ENCODE measurements at regions not wholly inside any gene's neighbourhood (a gene's known extent, or its start where the extent isn't known, plus 50 kb on each side); places are given as distances from the start of the nearest gene placed in this dataset.

DNA sequence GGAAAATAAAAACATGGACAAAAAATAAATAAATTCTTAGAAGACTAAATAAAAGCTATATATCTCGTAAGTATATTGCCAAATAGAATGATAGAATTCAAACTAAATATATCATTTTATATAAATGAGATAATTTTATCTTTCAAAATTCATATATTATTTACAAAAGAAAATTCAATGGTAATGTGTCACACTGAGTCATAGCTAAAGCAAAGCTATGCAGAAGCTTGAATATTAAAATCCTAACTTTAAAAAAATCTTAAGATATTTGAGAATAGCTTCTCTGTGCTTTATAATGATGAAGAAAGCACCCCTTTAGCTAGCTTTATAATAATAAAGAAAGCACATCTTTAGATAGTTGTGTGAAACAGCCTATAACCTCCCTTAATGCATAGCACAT lies 1010.8 kb downstream of the OTOL1 start:
- TF ChIP-seq EZH2 (IDR thresholded peaks at IDR 0.05; ENCODE audit: borderline replicate concordance, low read depth, low read length) (no peak), TCF7 (IDR thresholded peaks at IDR 0.05; ENCODE audit: borderline replicate concordance) (no peak), PHB2 (IDR thresholded peaks at IDR 0.05; ENCODE audit: low read depth) (no peak), YY1 (IDR thresholded peaks at IDR 0.05; ENCODE audit: borderline replicate concordance in 1 of 3, control insufficient read depth in 1 of 3, extremely low read depth in 1 of 3, insufficient read depth in 3 of 3, insufficient read length in 1 of 3, insufficient replicate concordance in 2 of 3, low read depth in 1 of 3, low read length in 2 of 3) (no peak), ZNF347 (CRISPR knock-in tag; IDR thresholded peaks at IDR 0.05; ENCODE audit: low read depth) (no peak), FOXK2 (conservative IDR thresholded peaks at IDR 0.05 in 1 of 2, IDR thresholded peaks at IDR 0.05 in 1 of 2; ENCODE audit: low read depth in 2 of 2) (no peak), SPI1 (IDR thresholded peaks at IDR 0.05; ENCODE audit: borderline replicate concordance, low read depth, low read length) (no peak), POLR2A (conservative IDR thresholded peaks at IDR 0.05) (no peak), EGR1 (conservative IDR thresholded peaks at IDR 0.05) (no peak), SRF (CRISPR knock-in tag; IDR thresholded peaks at IDR 0.05) (no peak)
- TF ChIP-seq, protein P1, sequence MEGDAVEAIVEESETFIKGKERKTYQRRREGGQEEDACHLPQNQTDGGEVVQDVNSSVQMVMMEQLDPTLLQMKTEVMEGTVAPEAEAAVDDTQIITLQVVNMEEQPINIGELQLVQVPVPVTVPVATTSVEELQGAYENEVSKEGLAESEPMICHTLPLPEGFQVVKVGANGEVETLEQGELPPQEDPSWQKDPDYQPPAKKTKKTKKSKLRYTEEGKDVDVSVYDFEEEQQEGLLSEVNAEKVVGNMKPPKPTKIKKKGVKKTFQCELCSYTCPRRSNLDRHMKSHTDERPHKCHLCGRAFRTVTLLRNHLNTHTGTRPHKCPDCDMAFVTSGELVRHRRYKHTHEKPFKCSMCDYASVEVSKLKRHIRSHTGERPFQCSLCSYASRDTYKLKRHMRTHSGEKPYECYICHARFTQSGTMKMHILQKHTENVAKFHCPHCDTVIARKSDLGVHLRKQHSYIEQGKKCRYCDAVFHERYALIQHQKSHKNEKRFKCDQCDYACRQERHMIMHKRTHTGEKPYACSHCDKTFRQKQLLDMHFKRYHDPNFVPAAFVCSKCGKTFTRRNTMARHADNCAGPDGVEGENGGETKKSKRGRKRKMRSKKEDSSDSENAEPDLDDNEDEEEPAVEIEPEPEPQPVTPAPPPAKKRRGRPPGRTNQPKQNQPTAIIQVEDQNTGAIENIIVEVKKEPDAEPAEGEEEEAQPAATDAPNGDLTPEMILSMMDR (IDR thresholded peaks at IDR 0.05 in 2 of 3, conservative IDR thresholded peaks at IDR 0.05 in 1 of 3; ENCODE audit: insufficient read depth in 2 of 3, low read depth in 1 of 3, low read length in 3 of 3) = no peak
- TF ChIP-seq, protein P2, sequence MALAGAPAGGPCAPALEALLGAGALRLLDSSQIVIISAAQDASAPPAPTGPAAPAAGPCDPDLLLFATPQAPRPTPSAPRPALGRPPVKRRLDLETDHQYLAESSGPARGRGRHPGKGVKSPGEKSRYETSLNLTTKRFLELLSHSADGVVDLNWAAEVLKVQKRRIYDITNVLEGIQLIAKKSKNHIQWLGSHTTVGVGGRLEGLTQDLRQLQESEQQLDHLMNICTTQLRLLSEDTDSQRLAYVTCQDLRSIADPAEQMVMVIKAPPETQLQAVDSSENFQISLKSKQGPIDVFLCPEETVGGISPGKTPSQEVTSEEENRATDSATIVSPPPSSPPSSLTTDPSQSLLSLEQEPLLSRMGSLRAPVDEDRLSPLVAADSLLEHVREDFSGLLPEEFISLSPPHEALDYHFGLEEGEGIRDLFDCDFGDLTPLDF (CRISPR knock-in tag; IDR thresholded peaks at IDR 0.05) = no peak
- TF ChIP-seq, protein P3, sequence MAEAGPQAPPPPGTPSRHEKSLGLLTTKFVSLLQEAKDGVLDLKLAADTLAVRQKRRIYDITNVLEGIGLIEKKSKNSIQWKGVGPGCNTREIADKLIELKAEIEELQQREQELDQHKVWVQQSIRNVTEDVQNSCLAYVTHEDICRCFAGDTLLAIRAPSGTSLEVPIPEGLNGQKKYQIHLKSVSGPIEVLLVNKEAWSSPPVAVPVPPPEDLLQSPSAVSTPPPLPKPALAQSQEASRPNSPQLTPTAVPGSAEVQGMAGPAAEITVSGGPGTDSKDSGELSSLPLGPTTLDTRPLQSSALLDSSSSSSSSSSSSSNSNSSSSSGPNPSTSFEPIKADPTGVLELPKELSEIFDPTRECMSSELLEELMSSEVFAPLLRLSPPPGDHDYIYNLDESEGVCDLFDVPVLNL (CRISPR knock-in tag; IDR thresholded peaks at IDR 0.05; ENCODE audit: low read depth) = no peak
